ENCODE measurements at regions not wholly inside any gene's neighbourhood (a gene's known extent, or its start where the extent isn't known, plus 50 kb on each side); places are given as distances from the start of the nearest gene placed in this dataset.

DNA sequence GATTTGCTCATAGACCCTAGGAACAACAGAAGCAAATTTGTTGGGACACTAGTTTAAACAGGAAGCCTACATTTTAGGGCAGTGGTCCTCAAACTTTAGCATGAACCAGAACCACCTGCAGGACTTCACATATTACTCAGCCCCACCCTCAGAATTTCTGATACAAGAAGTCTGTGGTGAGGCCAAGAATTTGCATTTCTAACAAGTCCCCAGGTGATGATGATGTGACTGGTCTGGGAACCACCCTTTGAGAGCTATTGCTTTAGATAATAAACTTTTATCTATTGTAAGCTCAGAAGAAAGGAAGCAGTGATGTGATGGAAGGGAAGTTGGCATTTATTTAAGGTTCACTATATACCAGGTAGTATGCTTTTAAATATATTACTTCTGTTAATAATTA is 194.0 kb downstream of the FAM181B start:
- H3K9ac ChIP-seq (ENCODE audit: low read length): no peak overlapping the region

DNA sequence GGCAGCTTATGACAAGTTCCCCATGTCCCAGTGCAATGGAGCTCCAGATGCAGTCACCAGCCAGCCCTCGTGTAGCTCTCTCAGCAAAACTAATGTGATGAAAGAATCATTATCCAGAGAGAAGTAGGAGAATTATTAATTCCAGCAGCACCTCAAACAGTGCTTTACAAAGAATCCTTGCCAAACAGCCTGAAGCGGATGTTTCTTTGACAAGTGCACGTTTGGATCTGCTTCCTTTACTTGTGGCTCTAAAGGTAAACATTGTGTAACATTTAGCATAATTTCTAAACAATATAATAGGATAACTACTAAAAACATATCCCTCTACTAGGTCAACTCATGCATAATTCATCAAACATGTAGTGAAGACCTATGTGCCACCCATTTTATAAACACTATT is 197.0 kb downstream of the FAM181B start:
- Histone ChIP-seq H4K20me1 (ENCODE audit: insufficient read depth, low read length) (no peaks in the 10 kb centered on the region), H3K27me3 (ENCODE audit: insufficient read depth, low read length) (no peaks in the 10 kb centered on the region), H3F3A (ENCODE audit: insufficient read depth, low read length) (no peaks in the 10 kb centered on the region), H3K9ac (ENCODE audit: low read length) (no peak overlapping the region), H3K9me2 (ENCODE audit: low read depth, low read length) (no peaks in the 10 kb centered on the region), H3K4me3 (ENCODE audit: low read depth, low read length, poor library complexity, severe bottlenecking) (no peak overlapping the region), H3K9me3 (ENCODE audit: low read length) (no peaks in the 10 kb centered on the region), H3K79me2 (ENCODE audit: insufficient read depth, low read length) (no peaks in the 10 kb centered on the region), H2AFZ (ENCODE audit: low read length) (no peak overlapping the region), H3K27ac (ENCODE audit: low read depth, low read length, poor library complexity, severe bottlenecking) (no peak overlapping the region), H3K36me3 (ENCODE audit: insufficient read depth, low read length) (no peaks in the 10 kb centered on the region), H3K4me1 (ENCODE audit: insufficient read depth, low read length, severe bottlenecking) (no peaks in the 10 kb centered on the region), H3K4me2 (ENCODE audit: low read length) (no peak overlapping the region)
- TF ChIP-seq CTCF (IDR thresholded peaks at IDR 0.05; ENCODE audit: low read length): no peak
- TF ChIP-seq EZH2 (IDR thresholded peaks at IDR 0.05; ENCODE audit: borderline replicate concordance, low read length): no peak

More for the DNA sequence above, 194.0 kb downstream of the FAM181B start:
- H3K36me3 ChIP-seq (ENCODE audit: insufficient read depth, low read length): no peaks in the 10 kb centered on the region
- H3K4me1 ChIP-seq (ENCODE audit: insufficient read depth, low read length, severe bottlenecking): no peaks in the 10 kb centered on the region
- TF ChIP-seq CTCF (IDR thresholded peaks at IDR 0.05; ENCODE audit: low read length) (no peak), EZH2 (IDR thresholded peaks at IDR 0.05; ENCODE audit: borderline replicate concordance, low read length) (no peak)
- H4K20me1 ChIP-seq (ENCODE audit: insufficient read depth, low read length): no peaks in the 10 kb centered on the region
- no peaks in the 10 kb centered on the region for H3F3A ChIP-seq (ENCODE audit: insufficient read depth, low read length)
- no peak overlapping the region for H3K4me2 ChIP-seq (ENCODE audit: low read length)
- no peak overlapping the region for H2AFZ ChIP-seq (ENCODE audit: low read length)
- H3K4me3 ChIP-seq (ENCODE audit: low read depth, low read length, poor library complexity, severe bottlenecking): no peak overlapping the region
- H3K27ac ChIP-seq (ENCODE audit: low read depth, low read length, poor library complexity, severe bottlenecking): no peak overlapping the region
- no peaks in the 10 kb centered on the region for H3K9me2 ChIP-seq (ENCODE audit: low read depth, low read length)
- no peaks in the 10 kb centered on the region for H3K27me3 ChIP-seq (ENCODE audit: insufficient read depth, low read length)
- H3K79me2 ChIP-seq (ENCODE audit: insufficient read depth, low read length): no peaks in the 10 kb centered on the region
- H3K9me3 ChIP-seq (ENCODE audit: low read length): no peaks in the 10 kb centered on the region

DNA sequence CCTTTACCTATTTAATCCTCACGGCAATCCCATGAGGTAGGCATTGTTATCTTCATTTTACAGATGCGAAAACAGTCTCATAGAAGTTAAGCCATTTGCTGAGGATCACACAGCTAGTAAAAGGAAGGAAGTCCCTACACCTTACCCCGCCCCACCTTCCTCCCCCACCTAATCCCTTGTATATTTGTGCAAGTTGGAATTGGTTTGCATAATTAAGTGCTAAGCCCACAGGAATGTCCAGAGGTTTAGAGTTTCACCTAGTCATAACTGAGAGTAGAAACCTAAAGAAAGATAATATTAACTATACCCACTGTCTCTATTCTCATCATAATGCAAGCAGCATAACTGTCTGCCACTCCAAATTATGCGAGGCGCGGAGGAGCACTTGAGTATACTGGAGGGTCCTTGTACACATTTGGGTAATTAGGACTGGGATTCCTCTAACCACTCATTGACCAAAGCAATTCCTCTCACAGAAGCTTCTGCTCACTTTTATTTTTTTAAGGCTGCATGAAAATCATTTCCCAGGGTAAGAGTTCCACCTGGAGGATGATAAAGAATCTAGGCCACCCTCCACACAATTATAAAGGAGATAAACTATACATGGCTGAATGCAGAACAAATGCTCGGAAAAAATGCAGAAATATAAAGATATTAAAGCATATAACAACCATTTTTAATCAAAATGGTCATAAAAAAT is 199.9 kb downstream of the FAM181B start:
- H3K36me3 ChIP-seq (ENCODE audit: insufficient read depth, low read length): no peaks in the 10 kb centered on the region
- H3K27ac ChIP-seq (ENCODE audit: low read depth, low read length, poor library complexity, severe bottlenecking): no peak overlapping the region
- no peak overlapping the region for H3K9ac ChIP-seq (ENCODE audit: low read length)
- H3K27me3 ChIP-seq (ENCODE audit: insufficient read depth, low read length): no peaks in the 10 kb centered on the region
- H3F3A ChIP-seq (ENCODE audit: insufficient read depth, low read length): no peaks in the 10 kb centered on the region
- H4K20me1 ChIP-seq (ENCODE audit: insufficient read depth, low read length): no peaks in the 10 kb centered on the region
- H3K79me2 ChIP-seq (ENCODE audit: insufficient read depth, low read length): no peaks in the 10 kb centered on the region
- H3K9me3 ChIP-seq (ENCODE audit: low read length): no peaks in the 10 kb centered on the region
- no peaks in the 10 kb centered on the region for H3K4me1 ChIP-seq (ENCODE audit: insufficient read depth, low read length, severe bottlenecking)
- TF ChIP-seq EZH2 (IDR thresholded peaks at IDR 0.05; ENCODE audit: borderline replicate concordance, low read length) (no peak), CTCF (IDR thresholded peaks at IDR 0.05; ENCODE audit: low read length) (no peak)
- H3K4me2 ChIP-seq (ENCODE audit: low read length): no peak overlapping the region
- no peak overlapping the region for H3K4me3 ChIP-seq (ENCODE audit: low read depth, low read length, poor library complexity, severe bottlenecking)
- H2AFZ ChIP-seq (ENCODE audit: low read length): no peak overlapping the region
- no peaks in the 10 kb centered on the region for H3K9me2 ChIP-seq (ENCODE audit: low read depth, low read length)

Measured in OCI-LY1 (cell line).